NCI-H187 (cell line): ENCODE measurements at regions not wholly inside any gene's neighbourhood (a gene's known extent, or its start where the extent isn't known, plus 50 kb on each side); places are given as distances from the start of the nearest gene placed in this dataset.

ENCODE experiments used
- DNase-seq, 2 experiments: peaks; one replicate each; lab custom pipeline; 2025; lab: John Stamatoyannopoulos, UW

- DNase-seq, result no peak
These were observed 645.0 kb downstream of the MMUT start for GRCh38 chr6:48818052-48818412.

DNA sequence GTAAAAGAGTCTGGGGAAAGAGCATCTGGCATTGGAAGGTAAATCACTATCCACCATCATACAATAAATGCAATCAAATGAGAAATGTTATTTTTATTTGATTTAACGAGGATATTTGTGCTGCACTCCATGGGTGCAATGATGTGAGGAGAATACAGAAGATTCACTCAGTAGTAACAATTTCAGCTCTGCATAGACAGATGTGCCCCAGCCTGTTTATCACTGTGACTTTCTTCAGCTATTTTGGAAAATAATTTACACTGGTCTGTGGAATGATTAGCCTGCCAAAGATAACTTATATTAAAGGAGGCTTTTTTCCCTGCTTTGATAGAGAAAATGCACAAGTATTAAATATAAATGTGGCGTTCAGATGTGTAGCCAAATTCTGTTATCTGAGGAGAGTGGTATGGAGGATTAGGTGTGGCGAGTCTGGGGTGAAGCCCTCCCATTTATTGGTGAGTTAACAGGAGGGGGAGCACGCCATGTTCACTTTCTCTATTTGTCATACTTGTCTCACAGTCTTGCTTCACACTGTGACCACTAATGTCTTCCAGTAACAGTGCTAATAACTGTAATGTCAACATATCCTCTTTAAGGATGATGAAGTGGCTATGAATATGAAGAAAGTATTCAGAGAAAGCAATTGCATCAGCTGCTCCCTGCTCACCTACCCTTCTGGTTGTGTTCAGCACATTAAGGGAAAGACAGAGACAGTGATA is 645.6 kb downstream of the MMUT start:
- no peak for DNase-seq

- DNase-seq, result no peak
These were observed 648.1 kb downstream of the MMUT start for GRCh38 chr6:48814957-48815356.

DNA sequence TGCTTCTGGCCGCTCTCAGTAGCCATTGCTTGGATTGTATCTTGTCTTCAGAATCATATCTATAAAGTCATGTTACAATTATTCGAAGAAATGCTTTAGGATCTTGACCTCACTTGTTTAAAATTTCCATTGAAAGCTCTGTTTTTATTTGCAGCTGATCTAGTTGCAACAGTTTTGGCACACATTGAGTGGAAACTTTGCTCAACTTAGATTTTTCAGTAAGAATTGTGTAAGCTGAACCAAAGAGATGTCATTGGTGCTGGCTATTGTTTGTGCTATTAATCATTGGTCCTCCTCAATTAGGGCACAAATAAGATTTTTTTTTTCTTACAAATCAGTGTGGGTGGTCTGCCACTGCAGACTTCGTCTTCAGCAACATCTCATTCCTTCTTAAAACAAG is 649.2 kb downstream of the MMUT start:
- DNase-seq, result no peak

GRCh38 chr6:48809700-48810099 is 653.4 kb downstream of the MMUT start:
- no peak for DNase-seq

DNA sequence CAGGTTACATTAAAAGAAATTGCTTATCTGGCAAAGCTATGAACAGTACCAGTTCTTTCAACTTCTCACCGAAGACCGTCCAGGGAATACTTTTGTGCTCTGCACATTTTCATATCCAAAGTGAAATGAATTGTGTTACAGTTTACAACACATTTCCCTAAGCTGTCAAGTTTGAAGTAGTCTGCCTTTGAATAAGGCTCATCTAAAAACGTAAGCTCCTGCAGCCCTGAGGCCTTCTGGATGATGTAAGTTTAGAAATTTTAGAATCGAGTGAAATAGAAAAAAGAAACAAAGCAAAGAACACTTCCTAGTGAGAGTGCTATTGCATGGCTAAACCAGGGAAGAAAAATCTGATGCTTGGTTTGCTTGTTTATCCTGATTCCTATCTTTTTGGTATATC is 653.8 kb downstream of the MMUT start:
- no peak for DNase-seq

DNA sequence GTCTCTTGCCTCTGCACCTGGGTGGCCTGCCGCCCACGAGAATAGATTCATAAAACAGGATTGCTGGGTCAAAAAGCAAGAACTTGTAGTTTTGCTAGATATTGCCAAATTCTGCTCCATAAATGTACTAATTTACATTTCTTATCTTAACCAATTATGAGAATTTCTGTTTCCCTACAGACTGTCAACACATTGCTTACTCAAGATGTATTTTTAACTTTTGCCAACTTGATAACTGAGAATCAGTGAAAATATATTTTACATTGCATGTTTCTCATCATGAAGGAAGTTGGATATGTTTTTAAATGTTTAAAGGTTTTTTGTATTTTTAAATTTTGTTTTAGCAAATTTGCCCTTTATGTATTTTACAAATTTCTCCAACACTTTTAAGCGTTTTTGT is 664.8 kb downstream of the MMUT start:
- no peak for DNase-seq

DNA sequence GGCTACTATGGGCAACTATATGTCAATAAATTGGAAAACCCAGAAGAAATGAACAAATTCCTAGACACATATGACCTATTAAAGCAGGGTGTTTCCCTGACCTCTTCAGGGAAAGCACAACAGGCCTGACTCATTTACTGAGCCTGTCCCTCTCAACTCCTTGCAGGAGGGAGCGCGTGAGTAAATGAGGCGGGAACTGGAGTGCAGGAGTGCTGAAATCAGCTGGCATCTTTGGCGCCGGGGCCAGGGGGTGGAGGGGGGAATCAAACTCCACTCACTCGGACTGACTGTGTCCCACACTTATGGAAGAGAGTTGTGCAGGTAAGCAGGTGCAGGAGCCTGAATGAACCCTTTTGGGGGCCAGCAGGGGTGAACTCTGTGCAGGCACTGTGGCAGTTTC is 671.2 kb upstream of the PTCHD4 start:
- DNase-seq, result no peak

DNA sequence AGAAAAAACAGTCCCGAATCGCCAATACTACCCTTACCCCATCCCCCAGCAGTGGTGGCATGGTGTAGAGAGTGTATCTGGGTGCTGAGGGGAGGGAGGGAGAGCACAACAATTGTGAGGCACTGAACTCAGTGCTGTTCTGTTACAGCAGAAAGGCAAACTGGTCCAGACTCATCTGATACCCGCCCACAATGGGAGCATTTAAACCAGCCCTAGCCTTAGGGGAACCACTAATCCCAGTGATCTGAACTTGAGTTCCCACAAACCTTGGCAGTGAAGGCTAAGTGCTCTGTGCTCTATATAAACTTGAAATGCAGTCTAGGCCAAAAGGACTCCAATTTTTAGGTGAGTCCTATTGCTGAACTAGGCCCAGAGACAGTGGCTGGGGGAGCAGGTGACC is 666.4 kb upstream of the PTCHD4 start:
- DNase-seq, result no peak

DNA sequence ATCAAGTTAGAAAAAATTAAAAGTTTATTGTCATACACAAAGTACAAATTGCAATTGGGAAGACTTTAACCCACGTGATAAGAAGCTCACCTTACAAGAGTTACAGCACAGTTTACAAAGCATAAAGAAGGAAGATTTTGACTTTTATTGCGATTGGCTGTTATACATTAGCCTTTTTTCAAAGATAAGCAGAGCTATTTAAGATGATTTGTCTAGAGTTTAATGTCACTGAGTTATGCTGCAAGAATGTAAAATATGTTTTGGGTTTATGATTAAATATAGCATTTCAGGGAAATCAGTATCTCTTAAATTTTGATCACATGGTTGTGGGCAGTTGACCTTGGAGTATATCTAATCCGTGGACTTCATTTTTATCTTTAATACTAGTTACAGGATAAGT is 664.2 kb upstream of the PTCHD4 start:
- DNase-seq, result no peak

- DNase-seq, result no peak
These were observed 663.3 kb upstream of the PTCHD4 start for GRCh38 chr6:48774276-48774675.

- DNase-seq, result no peak
These were observed 655.4 kb upstream of the PTCHD4 start for GRCh38 chr6:48766349-48766748.

- no peak for DNase-seq
These were observed 654.5 kb upstream of the PTCHD4 start for GRCh38 chr6:48765352-48765961.

GRCh38 chr6:48764286-48765044 is 653.5 kb upstream of the PTCHD4 start:
- no peak for DNase-seq

- DNase-seq, result no peak
These were observed 646.7 kb upstream of the PTCHD4 start for GRCh38 chr6:48757661-48758060.

DNA sequence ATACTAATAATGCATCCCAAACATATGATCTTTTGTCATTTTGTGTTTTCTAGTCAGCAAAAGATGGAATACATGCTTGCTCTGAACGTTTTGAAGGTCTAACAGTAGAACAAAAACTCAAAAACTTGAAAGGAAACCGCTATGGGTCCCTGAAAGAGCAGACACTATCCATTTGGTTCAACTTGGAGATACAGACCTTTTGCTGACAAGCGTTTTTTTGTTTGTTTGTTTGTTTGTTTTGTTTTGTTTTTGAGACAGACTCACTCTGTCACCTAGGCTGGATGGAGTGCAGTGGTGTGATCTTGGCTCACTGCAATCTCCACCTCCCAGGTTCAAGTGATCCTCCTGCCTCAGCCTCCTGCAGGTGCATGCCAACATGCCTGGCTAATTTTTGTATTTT is 644.3 kb upstream of the PTCHD4 start:
- no peak for DNase-seq

DNA sequence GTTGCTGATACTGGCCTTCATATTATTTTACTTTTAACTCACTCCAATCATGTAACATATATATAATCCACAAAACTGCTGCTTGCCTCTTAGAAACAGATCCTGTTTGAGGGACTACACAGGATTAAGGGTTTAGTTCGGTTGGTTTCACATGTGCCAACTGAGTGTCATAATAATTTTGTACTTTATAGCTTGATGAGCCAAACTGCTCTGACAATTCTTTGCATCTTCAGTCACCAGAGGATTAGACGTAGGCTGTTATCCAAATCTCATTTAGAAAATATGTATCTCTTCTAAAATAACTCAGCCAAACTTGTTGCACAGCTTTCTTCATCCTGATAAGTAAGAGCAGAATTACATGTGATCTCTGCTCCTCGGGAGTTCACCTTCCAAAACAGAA is 643.6 kb upstream of the PTCHD4 start:
- no peak for DNase-seq

GRCh38 chr6:48750861-48751260 is 639.9 kb upstream of the PTCHD4 start:
- no peak for DNase-seq

DNA sequence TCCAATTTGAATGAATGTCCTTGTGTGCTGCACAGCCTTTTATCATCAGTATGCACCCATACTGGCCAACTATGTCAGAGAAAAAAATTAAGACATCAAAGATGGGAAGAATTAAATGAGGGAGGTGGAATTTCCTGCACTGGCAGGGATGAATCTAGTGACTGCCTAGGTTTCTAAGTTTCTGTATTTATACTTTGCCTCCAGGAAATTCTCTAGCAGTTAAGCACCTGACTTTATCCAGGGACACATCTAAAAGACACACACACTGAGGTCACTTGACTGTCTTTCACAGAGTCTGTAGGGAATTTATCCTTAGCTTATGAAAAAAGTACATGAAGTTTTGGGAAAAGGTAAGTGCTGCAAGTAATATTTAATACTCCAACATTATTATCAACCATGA is 636.5 kb upstream of the PTCHD4 start:
- DNase-seq, result no peak

GRCh38 chr6:48747040-48747439 is 636.0 kb upstream of the PTCHD4 start:
- DNase-seq, result no peak

GRCh38 chr6:48744948-48745347 is 634.0 kb upstream of the PTCHD4 start:
- DNase-seq, result no peak

DNA sequence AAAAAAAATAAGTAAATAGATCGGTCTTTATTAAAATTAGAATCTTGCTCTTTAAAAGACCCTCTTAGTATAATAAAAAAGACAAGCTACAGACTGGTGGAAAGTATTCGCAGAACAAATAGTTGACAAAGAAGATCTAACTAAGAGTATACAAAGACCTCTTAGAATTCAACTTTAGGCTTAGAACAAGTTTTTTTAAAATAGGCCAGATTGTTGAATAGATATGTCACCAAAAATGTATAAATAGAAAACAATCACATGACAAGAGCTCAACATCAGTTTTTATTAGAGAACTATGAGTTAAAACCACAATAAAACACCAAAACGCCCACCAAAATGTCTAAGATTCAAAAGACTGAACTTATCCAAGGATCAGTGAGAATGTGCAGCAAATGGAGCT is 632.7 kb upstream of the PTCHD4 start:
- no peak for DNase-seq

- DNase-seq, result no peak
These were observed 625.7 kb upstream of the PTCHD4 start for GRCh38 chr6:48736501-48737206.
